Nucleus accumbens (tissue), 56 donors: ENCODE measurements at regions not wholly inside any gene's neighbourhood (a gene's known extent, or its start where the extent isn't known, plus 50 kb on each side); places are given as distances from the start of the nearest gene placed in this dataset.
"Not testable (repeated sequence)": the region's sequence is repeated elsewhere in the genome, so short reads cannot be mapped to it uniquely, and the experiment has no call there.

Experiments
- DNase-seq, 56 donors: peaks; one replicate each; lab custom pipeline; 2025; lab: John Stamatoyannopoulos, UW

GRCh38 chr7:131941291-131941690 is 384.9 kb upstream of the PODXL start:
- no peak for DNase-seq

GRCh38 chr7:131940621-131941165 is 384.3 kb upstream of the PODXL start:
- no peak for DNase-seq

DNA sequence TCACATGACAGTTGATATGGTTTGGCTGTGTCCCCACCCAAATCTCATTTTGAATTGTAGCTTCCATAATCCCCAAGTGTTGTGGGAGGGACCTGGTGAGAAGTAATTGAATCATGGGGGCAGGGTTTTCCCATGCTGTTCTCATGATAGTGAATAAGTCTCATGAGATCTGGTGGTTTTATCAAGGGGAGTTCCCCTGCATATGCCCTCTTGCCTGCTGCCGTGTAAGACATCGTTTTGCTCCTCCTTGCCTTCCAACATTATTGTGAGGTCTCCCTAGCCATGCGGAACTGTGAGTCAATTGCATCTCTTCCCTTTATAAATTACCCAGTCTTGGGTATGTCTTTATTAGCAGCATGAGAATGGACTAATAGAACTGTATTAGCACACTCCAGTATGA is 382.4 kb upstream of the PODXL start:
- not testable (repeated sequence) for DNase-seq

- DNase-seq = no peak
These were observed 381.4 kb upstream of the PODXL start for GRCh38 chr7:131937868-131938267.

DNA sequence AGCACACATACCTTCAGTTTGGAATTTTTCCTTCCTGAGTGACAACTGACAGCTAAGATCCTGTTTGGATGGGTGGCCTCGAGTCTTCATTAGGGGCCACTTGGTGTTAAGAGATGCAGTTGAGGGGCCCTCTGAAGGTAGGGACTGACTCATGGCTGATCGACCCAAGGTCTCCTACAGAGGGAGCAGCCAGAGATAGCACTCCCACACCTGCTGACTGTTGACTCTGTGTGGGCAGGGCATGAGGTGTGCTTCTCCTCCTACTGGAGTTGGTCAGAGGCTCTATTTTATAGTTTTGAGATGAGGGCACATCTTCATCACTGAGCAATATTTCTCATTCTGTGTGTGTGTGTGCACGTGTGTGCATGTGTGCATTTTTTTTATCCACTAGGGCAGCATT is 378.8 kb upstream of the PODXL start:
- no peak for DNase-seq

- DNase-seq = no peak
These were observed 378.0 kb upstream of the PODXL start for GRCh38 chr7:131934452-131934851.

GRCh38 chr7:131933751-131934289 is 377.4 kb upstream of the PODXL start:
- DNase-seq = no peak

GRCh38 chr7:131933219-131933618 is 376.8 kb upstream of the PODXL start:
- DNase-seq = not testable (repeated sequence)

DNA sequence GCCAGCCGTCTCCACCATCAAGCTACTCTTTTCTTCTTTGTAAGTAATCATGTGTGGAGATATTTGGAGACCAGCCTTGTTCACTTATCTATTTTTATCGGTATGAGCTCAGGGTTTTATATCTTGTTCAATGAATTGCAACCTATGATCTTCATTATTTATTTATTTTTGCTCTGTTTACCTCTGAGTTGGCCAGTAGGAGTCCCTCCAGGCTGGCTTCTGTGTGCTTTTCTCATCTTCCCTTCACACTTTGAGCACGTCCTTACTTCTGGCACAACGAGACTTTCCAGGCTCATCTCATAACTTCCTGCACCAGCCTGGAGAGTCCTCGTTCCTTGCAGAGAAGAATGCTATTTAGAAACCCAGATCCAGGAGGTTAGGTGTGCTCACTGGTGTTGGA is 375.8 kb upstream of the PODXL start:
- DNase-seq = no peak

GRCh38 chr7:131931370-131931769 is 374.9 kb upstream of the PODXL start:
- DNase-seq = no peak

DNA sequence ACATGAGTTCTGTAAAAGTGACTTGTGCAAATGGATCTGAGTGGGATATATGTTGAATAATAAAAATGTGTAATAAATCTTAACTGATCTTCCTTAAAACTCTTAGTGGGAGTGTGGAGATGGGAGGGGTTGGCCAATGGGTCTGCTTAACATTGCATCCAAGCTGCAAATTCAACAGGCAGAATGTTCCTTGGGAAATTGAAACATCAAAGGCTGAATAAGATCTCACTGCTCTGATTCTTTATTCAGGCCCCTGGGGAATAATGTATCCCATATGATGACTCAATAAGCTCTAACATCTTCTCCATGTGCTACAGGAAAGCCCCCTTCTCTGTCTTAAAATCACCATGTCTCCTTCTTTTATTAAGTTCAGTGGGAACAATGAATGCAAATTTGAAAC is 373.2 kb upstream of the PODXL start:
- DNase-seq = no peak

- DNase-seq = no peak
These were observed 371.5 kb upstream of the PODXL start for GRCh38 chr7:131927770-131928423.

- DNase-seq = no peak
These were observed 369.2 kb upstream of the PODXL start for GRCh38 chr7:131925636-131926035.

GRCh38 chr7:131924857-131925256 is 368.4 kb upstream of the PODXL start:
- no peak for DNase-seq

DNA sequence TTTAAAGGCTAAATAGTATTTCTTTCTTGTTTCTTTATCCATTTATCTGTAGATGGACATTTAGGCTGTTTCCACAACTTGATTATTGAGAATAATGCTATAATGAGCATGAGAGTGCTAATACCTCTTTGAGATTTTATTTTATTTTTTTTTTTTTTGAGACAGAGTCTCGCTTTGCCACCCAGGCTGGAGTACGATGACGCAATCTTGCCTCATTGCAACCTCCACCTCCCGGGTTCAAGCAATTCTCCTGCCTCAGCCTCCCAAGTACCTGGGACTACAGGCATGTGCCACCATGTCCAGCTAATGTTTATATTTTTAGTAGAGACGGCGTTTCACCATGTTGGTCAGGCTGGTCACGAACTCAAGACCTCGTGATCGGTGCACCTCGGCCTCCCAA is 366.5 kb upstream of the PODXL start:
- not testable (repeated sequence) for DNase-seq

DNA sequence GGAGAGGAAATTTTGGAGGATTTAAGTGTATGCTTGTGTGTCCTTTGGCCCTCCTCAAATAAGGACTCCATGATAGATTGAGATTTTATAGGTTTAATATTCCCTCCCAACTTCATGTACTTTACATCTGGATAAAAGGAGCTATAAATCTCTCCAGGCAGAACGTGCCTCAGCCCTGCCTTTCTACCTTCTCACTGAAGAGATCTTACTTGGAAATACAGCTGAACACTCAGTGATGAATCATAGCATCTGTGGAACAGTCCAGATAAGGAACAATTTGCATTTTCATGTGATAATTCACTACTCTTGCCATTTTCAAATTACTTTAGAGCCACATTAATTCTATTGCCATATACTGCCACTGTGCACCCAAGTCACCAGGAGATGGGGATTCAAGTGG is 364.6 kb upstream of the PODXL start:
- DNase-seq = no peak

DNA sequence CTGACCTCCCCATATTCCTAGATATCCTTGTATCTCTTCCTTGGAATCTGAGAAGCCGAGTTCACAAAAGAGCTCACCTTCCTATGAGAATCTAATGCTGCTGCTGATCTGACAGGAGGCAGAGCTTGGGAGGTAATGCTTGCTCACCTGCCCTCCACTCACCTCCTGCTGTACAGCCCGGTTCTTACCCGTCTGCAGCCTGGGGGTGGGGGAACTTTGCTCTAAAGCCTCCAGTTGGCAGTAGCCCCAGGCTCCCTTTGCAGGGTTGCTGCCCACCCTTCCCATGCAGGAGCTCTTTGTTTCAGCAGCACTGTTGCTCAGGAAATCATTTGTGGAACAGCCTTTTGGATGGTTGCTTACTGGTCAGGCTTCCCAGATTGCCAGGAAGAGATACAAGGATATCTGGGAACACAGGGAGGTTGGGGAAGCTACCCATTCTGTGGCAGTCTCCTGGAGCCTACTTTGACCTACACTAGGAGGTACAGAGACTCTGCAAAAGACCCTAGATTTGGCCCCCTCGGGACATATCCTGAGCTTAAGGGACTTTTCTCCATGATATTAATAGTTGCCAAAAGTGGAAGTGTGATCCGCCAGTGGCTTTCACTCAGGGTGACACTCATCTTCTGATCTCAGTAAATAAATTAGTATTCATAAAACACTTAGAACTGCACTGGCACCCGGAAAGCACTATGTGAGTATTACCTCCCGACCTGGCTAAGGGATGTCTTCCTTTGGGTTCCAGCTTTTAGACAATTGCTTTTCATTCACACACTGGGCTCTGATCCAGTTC is 363.7 kb upstream of the PODXL start:
- DNase-seq = no peak

DNA sequence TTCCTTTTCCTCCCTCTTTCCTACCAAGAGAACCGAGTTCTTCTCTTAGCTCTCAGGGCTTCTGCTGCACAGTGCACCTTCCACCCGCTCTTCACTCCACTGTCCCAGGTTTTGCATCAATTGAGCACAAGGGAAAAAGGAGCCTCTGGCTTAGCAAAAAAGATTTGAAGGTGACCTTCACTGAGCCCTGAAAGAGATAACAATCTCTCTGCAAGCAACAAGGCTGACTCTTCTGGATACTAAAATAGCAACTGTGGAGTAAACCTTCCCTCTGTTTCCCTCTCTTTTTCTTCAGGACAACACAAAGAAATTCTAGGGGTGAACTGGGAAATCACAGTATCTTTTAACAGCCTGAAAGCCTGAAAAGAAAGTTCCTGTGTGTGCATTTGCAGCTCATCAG is 354.7 kb upstream of the PODXL start:
- DNase-seq = no peak

- DNase-seq = no peak
These were observed 352.8 kb upstream of the PODXL start for GRCh38 chr7:131909151-131909768.

DNA sequence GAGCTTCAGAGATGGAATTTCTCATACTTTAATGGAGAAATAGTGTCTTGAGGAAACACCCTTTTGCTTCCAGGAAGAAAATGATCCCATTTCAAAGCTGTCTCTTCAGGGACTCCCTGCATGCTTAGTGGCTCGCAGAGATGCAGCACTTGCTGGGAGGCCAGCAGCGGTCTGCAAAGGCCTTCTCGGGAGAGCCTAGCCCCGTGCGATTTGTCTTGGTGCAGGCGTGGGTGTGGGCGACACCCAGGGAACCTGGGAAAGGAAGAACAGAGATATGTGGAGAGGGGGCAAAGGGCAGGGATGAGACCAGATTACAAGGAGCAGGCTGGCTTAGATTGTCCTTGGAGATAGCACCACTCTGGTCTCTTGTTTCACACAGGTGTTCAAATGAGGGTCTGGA is 352.3 kb upstream of the PODXL start:
- no peak for DNase-seq

DNA sequence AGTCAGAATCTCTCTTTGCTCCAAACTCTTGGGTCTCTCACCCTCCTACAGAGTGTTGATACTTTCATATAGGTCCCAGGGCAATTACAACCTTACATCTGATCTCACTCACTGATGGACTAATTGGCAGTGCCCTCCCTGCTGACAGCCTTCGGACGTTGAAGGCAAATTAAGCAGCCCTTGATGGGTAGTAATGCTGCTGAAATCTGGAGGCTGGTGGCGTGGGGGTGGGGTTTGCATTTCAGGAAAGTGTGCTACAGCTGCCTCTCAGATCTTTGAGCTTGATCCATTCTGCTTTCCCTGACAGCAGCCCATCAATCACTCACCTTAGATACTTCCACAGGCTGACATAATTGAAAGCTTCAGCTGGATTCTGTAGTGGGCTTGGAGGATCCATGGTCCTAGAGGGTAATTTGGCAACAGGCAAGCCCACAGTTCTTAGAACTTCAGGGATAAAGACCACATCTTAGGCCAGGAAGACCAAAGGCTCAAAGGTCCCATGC is 349.1 kb upstream of the PODXL start:
- no peak for DNase-seq
